ENCODE measurements at regions not wholly inside any gene's neighbourhood (a gene's known extent, or its start where the extent isn't known, plus 50 kb on each side); places are given as distances from the start of the nearest gene placed in this dataset.

- H3K9me3 Mint-ChIP-seq: peaks cover 12% of the 10 kb centered on the region
- no peak overlapping the region for H3K27ac Mint-ChIP-seq
- H3K4me1 Mint-ChIP-seq: peaks cover 15% of the 10 kb centered on the region
- no peaks in the 10 kb centered on the region for H3K36me3 Mint-ChIP-seq
- H3K4me3 Mint-ChIP-seq: no peak overlapping the region
- H3K27me3 Mint-ChIP-seq (ENCODE audit: low read depth): no peaks in the 10 kb centered on the region
- TF ChIP-seq CTCF (IDR thresholded peaks at IDR 0.05; ENCODE audit: unreplicated experiment): no peak
- DNase-seq (ENCODE audit: low spot score in 2 of 2, unreplicated experiment in 2 of 2): no peak
Observed at GRCh38 chr12:115426732-115427131, 742.8 kb upstream of the TBX3 start.

- DNase-seq (ENCODE audit: low spot score in 2 of 2, unreplicated experiment in 2 of 2): no peak
- Mint-ChIP-seq H3K27ac (peak overlapping the region; percentile 9), H3K4me1 (peaks cover 15% of the 10 kb centered on the region), H3K36me3 (no peaks in the 10 kb centered on the region), H3K9me3 (peaks cover 4% of the 10 kb centered on the region), H3K27me3 (ENCODE audit: low read depth) (no peaks in the 10 kb centered on the region), H3K4me3 (no peak overlapping the region)
- TF ChIP-seq CTCF (IDR thresholded peaks at IDR 0.05; ENCODE audit: unreplicated experiment): no peak
Observed at GRCh38 chr12:115424003-115424402, 740.0 kb upstream of the TBX3 start.

- Mint-ChIP-seq H3K27me3 (ENCODE audit: low read depth) (no peaks in the 10 kb centered on the region), H3K4me1 (peaks cover 15% of the 10 kb centered on the region), H3K4me3 (no peak overlapping the region), H3K36me3 (no peaks in the 10 kb centered on the region), H3K27ac (peak overlapping the region; percentile 90), H3K9me3 (peaks cover 4% of the 10 kb centered on the region)
- no peak for DNase-seq (ENCODE audit: low spot score in 2 of 2, unreplicated experiment in 2 of 2)
- TF ChIP-seq CTCF (IDR thresholded peaks at IDR 0.05; ENCODE audit: unreplicated experiment): no peak
Observed at GRCh38 chr12:115423546-115423987, 739.6 kb upstream of the TBX3 start.

- no peaks in the 10 kb centered on the region for H3K27me3 Mint-ChIP-seq (ENCODE audit: low read depth)
- H3K27ac Mint-ChIP-seq: peak overlapping the region; percentile 90
- TF ChIP-seq CTCF (IDR thresholded peaks at IDR 0.05; ENCODE audit: unreplicated experiment): no peak
- H3K4me3 Mint-ChIP-seq: no peak overlapping the region
- H3K4me1 Mint-ChIP-seq: peaks cover 15% of the 10 kb centered on the region
- DNase-seq (ENCODE audit: low spot score in 2 of 2, unreplicated experiment in 2 of 2): no peak
- peaks cover 4% of the 10 kb centered on the region for H3K9me3 Mint-ChIP-seq
- H3K36me3 Mint-ChIP-seq: no peaks in the 10 kb centered on the region
Observed at GRCh38 chr12:115422845-115423545, 739.0 kb upstream of the TBX3 start.

GRCh38 chr12:115421796-115422709, 738.1 kb upstream of the TBX3 start:
- Mint-ChIP-seq H3K9me3 (peaks cover 3% of the 10 kb centered on the region), H3K36me3 (no peaks in the 10 kb centered on the region), H3K27ac (no peak overlapping the region), H3K27me3 (ENCODE audit: low read depth) (no peaks in the 10 kb centered on the region), H3K4me3 (no peak overlapping the region), H3K4me1 (peaks cover 15% of the 10 kb centered on the region)
- no peak for TF ChIP-seq CTCF (IDR thresholded peaks at IDR 0.05; ENCODE audit: unreplicated experiment)
- no peak for DNase-seq (ENCODE audit: low spot score in 2 of 2, unreplicated experiment in 2 of 2)
